GM10266 (cell line): ENCODE measurements at regions not wholly inside any gene's neighbourhood (a gene's known extent, or its start where the extent isn't known, plus 50 kb on each side); places are given as distances from the start of the nearest gene placed in this dataset.

ENCODE experiments used
- DNase-seq: peaks from one replicate; pipeline ENCODE4 v3.0.0; 2012; ENCODE audit errors: extremely low spot score
- CTCF ChIP-seq: IDR thresholded peaks from 2 replicates; pipeline ENCODE4 v1.5.1; 2012; ENCODE audit warnings: mild to moderate bottlenecking, low read depth; ENCODE audit not compliant: control insufficient read depth, insufficient read depth; ENCODE audit errors: missing control alignments

DNA sequence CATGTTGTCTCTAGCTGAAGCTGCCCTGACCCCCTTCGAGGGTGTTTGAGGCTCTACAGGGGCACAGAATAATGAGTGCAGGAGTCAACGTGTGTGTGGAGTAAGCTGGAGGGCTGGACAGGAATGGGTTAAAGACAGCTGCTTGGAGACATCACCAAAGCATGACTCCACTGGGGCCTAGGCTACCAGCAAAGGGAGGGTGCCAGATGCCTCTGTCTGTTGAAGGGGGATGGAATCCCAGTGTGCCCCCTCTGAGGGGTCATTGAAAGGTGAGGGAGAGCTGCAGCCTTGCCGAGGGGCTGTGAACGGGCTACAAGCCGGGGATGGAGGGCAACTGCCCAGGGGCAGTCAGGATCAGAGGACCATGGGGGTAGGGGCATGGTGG is 51.7 kb upstream of the PODXL start:
- DNase-seq, result no peak

GRCh38 chr7:131607291-131608115 is 51.1 kb upstream of the PODXL start:
- no peak for TF ChIP-seq CTCF
- no peak for DNase-seq

More for the DNA sequence above, 51.7 kb upstream of the PODXL start:
- TF ChIP-seq CTCF, result no peak

GRCh38 chr7:131606346-131607290 is 50.2 kb upstream of the PODXL start:
- TF ChIP-seq CTCF, result no peak
- no peak for DNase-seq
